ENCODE measurements at regions not wholly inside any gene's neighbourhood (a gene's known extent, or its start where the extent isn't known, plus 50 kb on each side); places are given as distances from the start of the nearest gene placed in this dataset.

GRCh38 chr17:72304859-72305258 lies 184.0 kb downstream of the SOX9 start:
- DNase-seq = no peak

DNA sequence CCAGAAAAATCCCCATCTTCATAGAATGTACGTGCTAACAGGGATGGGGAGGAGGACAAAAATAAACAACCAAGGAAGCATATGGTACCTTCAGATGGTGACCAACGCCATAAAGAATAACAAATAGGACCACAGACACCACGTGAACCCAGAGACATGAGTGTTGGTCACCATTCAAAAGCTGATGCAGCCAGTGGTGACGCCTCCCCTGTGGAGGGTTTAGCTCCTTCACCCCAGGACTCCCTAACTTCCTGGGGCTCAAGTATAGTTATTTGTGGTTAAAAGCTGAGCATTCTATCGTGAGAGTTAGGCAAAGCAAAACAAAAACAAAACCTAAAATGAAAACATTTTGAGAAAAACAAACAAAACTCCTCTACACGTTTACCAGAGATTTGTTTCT lies 184.7 kb downstream of the SOX9 start:
- H3K9me3 ChIP-seq = no peaks in the 10 kb centered on the region
- no peak overlapping the region for H3K9ac ChIP-seq (ENCODE audit: low read depth in 2 of 2, low read length in 2 of 2)
- intact Hi-C loops (cut with DNase I) = no loop called here
- DNase-seq = no peak
- TF ChIP-seq CTCF (IDR thresholded peaks at IDR 0.05) = no peak
- H3K4me3 ChIP-seq = no peak overlapping the region
- H3K27me3 ChIP-seq = no peaks in the 10 kb centered on the region
- H3K4me1 ChIP-seq = no peaks in the 10 kb centered on the region
- H3K27ac ChIP-seq = no peak overlapping the region
- no peaks in the 10 kb centered on the region for H3K36me3 ChIP-seq

More at GRCh38 chr17:72304859-72305258, 184.0 kb downstream of the SOX9 start:
- Histone ChIP-seq H3K36me3 (no peaks in the 10 kb centered on the region), H3K4me1 (no peaks in the 10 kb centered on the region), H3K9ac (ENCODE audit: low read depth in 2 of 2, low read length in 2 of 2) (no peak overlapping the region), H3K27me3 (no peaks in the 10 kb centered on the region), H3K4me3 (no peak overlapping the region), H3K9me3 (no peaks in the 10 kb centered on the region), H3K27ac (no peak overlapping the region)
- no peak for TF ChIP-seq CTCF (IDR thresholded peaks at IDR 0.05)
- intact Hi-C loops (cut with DNase I) = no loop called here

GRCh38 chr17:72306037-72306436 lies 185.2 kb downstream of the SOX9 start:
- DNase-seq = no peak
- Histone ChIP-seq H3K9me3 (no peaks in the 10 kb centered on the region), H3K4me3 (no peak overlapping the region), H3K9ac (ENCODE audit: low read depth in 2 of 2, low read length in 2 of 2) (peak overlapping the region in 1 of 2 donors; percentile 18), H3K27ac (no peak overlapping the region), H3K27me3 (no peaks in the 10 kb centered on the region), H3K4me1 (no peaks in the 10 kb centered on the region), H3K36me3 (no peaks in the 10 kb centered on the region)
- intact Hi-C loops (cut with DNase I) = no loop called here
- TF ChIP-seq CTCF (IDR thresholded peaks at IDR 0.05) = no peak

DNA sequence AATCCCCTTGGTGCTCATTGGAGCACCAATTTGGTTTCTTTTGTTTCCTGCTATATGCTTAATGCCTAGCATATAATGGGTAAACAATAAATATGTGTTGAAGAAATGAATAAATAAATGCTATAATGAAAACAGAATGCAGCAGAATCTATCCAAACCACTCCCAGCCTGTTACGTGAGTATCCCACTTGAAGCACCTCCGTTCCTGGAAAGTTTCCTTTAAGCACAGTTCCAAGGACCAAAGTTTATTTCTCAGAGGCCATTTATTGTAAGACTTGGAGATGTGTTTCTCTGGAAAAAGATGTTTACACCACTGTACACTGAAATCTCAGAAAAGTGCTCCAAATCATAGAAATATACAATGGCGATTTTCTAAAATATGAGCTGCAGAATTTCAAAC lies 187.0 kb downstream of the SOX9 start:
- no peak for TF ChIP-seq CTCF (IDR thresholded peaks at IDR 0.05)
- Histone ChIP-seq H3K4me1 (no peaks in the 10 kb centered on the region), H3K9ac (ENCODE audit: low read depth in 2 of 2, low read length in 2 of 2) (no peak overlapping the region), H3K36me3 (no peaks in the 10 kb centered on the region), H3K4me3 (no peak overlapping the region), H3K27me3 (no peaks in the 10 kb centered on the region), H3K9me3 (no peaks in the 10 kb centered on the region), H3K27ac (no peak overlapping the region)
- intact Hi-C loops (cut with DNase I) = no loop called here
- DNase-seq = no peak

- Histone ChIP-seq H3K4me1 (no peaks in the 10 kb centered on the region), H3K27ac (no peak overlapping the region), H3K4me3 (no peak overlapping the region), H3K9me3 (no peaks in the 10 kb centered on the region), H3K27me3 (no peaks in the 10 kb centered on the region), H3K9ac (ENCODE audit: low read depth in 2 of 2, low read length in 2 of 2) (no peak overlapping the region), H3K36me3 (no peaks in the 10 kb centered on the region)
- intact Hi-C loops (cut with DNase I) = no loop called here
- DNase-seq = no peak
- no peak for TF ChIP-seq CTCF (IDR thresholded peaks at IDR 0.05)
Observed at GRCh38 chr17:72308744-72309385, 188.0 kb downstream of the SOX9 start.

All from colonic mucosa (tissue), 4 donors.